ENCODE measurements at regions not wholly inside any gene's neighbourhood (a gene's known extent, or its start where the extent isn't known, plus 50 kb on each side); places are given as distances from the start of the nearest gene placed in this dataset.

DNA sequence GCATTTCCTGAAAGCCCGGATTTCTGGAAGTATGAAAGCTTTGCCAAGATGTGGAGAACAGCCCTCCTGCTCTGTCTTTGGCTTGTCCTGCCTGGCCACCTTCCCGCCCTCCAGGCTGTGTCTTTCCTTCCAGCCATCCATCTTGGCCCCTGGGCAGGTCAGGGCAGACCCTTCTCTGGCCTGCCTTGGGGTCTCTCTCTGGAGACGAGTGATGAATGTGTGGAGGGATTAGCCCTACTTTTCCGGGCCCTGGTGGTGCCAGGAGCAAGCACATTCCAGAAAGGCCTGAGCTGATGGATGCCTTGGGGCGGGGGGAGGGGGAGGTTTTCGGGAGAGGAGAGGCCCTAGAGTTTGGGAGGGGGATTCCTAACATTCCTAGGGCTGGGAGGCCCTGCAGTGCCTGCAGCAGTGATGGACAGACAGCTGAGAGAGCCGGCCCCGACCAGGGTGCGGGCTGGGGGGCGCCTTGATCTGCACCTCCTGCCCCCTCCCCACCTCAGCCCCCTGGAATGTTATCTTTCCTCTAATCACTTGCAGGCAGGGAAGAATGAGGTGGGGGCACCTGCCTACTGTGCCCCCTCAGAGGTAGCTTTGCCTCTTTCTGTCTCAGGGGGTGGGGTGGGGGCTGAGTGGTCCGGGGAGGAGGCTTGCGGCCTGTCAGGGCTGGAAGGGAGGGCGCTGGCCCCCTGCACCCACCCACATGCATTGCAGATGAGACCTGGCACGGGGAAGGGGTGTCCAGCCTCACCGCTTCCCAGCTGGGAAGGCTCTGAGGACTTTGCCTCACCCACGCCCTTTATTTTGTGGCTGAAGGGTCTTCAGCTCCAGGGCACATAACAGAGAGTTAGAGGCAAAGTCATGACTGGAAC is 156.2 kb downstream of the DDX1 start:
- peak in 1 of 11 donors; percentile 61 for DNase-seq (ENCODE audit: extremely low read depth in 1 of 11, low read depth in 9 of 11, low spot score in 4 of 11)

DNA sequence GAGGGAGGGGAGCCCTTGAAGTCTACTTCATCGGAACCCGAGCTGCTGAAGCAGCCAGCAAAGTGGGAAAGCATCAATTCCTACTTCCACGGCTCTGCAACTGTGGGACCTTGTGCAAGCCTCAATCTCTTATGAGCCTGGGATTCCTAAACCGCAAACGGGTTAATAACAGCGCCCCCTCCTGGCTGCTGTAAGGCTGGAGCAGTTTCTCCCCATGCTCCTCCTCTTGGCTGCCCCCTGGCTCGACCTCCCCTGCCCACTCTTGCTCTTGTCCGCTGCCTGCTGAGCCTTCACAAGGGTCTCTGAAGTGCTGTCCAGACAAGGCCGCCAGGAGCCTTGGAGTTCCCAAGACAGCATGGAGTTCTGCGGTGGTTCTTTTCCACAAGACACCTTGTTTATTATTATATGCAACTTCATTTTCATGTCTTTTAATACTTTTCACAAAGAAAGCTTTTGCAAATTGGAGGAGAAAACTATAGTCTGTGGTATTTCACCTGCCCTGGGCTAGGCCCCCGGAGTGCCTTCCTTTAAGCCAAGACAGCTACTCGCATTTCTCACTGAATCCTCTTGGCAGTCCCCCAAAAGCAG is 157.2 kb downstream of the DDX1 start:
- no peak for DNase-seq (ENCODE audit: extremely low read depth in 1 of 11, low read depth in 9 of 11, low spot score in 4 of 11)

DNA sequence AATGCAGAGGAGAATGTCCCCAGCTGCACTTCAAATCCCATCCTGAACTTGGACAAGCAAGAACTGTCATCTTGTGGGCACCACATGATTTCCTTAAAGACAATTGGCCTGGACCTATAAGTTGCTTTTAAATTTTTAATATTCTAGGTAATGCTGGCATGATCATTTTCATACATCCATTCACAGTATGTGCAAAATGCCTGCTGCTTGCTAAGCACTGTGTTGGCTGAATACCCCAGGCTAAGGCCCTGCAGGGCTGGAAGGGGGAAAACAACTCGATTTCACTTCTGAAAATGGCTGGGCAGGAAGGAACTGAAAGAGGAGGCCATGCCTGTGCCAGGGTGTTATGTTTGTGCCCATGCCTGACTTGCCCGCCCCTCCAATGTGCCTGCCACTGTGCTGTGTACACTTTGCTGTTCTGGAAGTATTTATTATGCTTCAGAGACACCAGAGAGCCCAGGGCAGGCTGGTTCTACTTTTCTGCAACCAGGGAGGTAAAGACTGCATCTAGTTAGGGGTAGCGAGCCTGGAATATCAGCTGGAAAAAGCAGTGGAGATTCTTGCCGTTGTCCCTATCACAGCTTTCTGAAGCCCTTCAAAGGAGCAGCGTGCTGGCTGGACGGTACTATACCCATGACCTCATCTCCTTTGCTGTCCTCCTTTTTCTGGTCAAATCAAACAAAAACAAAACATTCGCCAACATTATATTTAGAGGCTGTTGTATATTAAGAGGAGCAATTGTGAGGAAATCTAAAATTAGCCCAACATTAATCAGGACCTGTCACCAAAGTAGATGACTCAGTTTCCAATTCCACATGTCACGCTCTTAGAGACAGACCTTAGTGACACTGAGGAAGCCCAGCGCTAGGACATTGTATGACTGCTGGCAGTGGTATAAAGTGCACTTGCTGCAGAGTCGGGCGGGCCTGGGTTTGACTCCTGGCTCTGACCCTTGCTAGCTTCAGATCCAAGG is 158.1 kb downstream of the DDX1 start:
- no peak for DNase-seq (ENCODE audit: extremely low read depth in 1 of 11, low read depth in 9 of 11, low spot score in 4 of 11)

DNA sequence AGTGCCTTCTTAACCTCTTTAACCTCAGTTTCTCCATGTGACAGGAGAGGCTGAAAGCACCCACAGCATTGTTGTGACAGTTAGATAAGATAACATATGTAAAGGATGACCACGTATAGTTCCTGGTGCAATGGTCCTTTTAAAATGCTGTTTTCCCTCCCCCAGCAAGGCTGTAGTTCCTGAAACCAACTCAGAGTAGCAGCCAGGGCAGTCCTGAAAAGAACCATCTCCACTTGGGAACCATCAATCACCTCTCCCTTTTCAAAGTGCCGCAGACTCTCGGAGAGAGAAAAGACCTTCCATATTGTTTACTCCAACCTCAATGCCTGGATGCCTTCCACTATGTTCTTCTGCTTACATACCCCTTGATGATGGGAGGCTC is 158.8 kb downstream of the DDX1 start:
- DNase-seq (ENCODE audit: extremely low read depth in 1 of 11, low read depth in 9 of 11, low spot score in 4 of 11), result no peak

DNA sequence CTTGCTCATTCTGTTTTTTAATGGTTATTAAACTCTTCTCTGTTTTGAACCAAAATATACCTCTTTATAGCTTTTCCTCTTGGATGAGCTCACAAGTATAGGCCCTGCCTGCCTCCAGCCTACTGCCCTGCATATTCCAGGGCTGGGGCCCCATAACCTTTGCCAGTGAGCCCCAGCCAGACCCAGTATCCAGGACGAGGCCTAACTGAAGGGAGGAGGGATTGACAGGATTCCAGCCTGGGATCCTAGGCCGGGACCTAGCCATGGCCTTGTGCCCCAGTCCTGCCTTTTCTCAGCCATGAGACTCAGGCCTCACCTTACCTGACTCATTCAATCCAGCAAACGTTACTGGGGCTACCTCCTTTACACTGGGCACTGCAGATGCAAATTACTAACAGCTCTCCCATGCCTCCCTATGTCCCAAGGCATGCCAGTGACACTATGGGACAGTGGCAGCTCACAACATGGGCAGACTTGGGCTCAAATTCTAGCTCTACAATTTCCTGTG is 159.2 kb downstream of the DDX1 start:
- no peak for DNase-seq (ENCODE audit: extremely low read depth in 1 of 11, low read depth in 9 of 11, low spot score in 4 of 11)

DNA sequence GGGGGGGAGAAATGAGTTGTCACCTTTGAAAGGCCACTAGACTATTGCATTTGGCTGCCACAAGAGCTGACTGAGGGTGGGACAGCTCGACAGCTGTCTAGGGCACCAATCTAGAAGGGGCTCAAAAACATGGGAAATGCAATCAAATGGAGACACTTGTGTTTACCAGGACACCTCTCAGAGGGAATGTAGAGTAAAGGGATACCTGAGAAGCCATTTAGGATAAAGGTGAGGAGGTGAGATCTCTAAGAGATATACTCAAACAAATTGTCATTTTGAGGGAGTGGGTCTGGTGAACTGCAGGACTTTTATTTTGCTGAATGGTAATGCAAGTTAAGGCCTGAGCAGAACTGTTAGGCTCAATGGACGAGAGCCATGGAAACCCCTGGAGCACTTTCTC is 159.8 kb downstream of the DDX1 start:
- DNase-seq (ENCODE audit: extremely low read depth in 1 of 11, low read depth in 9 of 11, low spot score in 4 of 11), result no peak

DNA sequence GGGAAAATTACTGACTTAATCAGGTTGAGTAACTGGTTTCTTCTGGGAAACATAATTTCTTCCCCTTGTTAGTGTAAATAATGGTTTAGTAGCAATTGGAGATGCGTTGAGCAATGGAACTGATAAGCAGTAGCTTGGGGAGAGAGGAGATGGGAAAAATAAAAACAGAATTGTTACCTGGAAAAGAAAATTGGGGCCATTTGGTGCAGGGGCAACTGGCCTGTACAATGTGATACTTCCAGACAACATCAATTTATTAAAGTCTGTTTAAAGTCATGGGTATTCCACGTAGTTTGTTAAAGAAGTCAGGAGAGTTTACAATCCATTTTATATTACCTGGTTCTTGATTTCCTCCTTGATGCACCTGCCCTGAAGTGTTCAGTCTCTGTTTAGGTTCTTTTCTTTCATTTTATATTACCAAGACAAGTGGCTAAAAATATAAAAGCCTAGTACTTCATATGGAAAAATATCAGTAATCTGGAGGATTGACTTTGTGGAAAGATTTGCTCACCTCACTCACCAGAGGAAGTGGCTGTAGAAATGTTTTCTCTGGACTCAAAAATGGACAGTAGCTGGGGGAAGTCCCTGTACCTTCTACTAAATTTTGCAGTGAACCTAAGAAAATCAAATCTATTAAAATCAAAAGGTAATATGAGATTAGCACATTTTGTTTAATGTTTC is 161.0 kb downstream of the DDX1 start:
- DNase-seq (ENCODE audit: extremely low read depth in 1 of 11, low read depth in 9 of 11, low spot score in 4 of 11), result no peak

DNA sequence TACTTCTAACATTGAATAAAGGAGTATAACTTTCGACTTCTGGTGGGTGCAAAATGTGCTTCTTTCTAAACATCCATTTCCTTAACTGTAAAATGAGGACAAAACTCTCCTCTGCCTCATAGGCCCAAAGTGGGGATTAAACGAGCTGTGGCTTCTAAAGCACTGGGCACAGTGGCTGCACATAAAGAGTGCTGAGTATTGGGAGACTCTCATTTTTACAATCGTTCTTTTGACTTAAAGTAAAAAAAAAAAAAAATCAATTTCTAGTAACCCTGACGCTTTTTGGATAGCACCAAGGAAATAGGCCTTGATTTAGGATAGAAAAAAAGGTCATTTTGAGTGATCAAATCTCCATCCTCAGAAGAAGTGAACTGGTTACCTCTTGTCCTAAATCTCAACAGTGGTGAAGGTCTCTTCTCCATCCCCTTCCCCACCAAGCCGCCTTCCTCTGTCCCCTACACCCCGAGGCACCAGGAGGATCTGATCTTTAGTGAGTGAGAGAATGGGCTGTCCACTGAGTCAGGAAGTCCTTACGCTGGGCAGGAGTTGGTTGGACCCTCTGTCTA is 161.6 kb downstream of the DDX1 start:
- DNase-seq (ENCODE audit: extremely low read depth in 1 of 11, low read depth in 9 of 11, low spot score in 4 of 11), result no peak

DNA sequence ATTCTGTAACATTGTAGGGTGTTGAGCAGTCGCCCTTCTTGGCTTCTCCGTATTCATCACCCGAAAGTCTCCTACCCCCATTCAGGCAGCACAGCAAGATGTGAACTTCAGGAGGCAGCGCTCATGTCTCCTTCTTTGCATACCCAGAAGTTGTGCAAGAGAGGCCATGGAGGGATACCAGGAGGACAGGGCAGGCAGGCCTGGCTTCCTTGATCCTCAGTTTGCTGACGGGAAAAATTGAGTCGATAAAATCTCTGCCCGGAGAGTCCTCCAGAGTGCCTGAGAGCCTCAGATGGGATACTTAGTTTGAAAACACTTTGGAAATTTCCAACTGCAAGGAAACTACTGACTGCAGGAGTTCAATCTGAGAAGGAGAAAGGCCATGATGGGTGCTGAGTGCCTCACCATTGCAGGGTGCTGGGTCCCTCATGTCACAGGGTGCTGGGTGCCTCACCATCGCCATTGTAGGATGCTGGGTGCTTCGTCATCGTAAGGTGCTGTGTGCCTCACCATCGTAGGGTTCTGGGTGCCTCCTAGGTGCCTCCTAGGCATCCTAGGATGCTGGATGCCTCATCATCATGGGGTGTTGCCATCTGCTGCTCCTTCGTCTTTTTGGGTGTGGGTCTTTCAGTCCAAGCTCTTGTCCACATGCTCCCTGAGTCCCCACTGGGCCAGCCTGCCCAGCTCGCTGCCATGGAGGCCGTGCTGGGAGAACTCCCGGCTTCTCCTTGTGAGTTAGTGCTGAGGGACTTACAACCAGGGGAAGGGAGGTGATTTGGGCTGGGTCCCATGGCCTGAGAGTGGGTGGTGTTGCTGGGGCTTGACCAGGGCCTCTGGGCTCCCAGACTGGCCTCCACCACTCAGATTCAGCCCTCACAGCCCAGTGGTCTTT is 162.4 kb downstream of the DDX1 start:
- DNase-seq (ENCODE audit: extremely low read depth in 1 of 11, low read depth in 9 of 11, low spot score in 4 of 11), result no peak

DNA sequence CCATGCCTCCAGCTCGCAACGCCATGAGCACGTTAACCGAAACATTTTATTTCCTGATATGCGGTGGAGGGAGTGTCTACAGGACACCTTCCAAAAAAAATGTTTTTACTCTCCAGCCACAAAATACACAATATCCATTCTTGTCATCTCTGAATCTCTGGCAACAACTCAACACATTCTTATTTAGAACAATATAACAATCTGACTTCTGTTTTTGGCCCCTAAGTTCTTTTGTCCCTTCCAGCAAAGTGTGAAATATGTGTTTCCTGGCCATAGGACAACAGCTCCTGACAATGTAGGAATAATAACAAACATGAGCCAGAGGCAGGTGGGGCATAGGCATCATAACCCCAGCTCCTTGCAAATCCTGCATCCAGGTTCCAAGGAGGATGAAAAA is 163.0 kb downstream of the DDX1 start:
- no peak for DNase-seq (ENCODE audit: extremely low read depth in 1 of 11, low read depth in 9 of 11, low spot score in 4 of 11)

DNA sequence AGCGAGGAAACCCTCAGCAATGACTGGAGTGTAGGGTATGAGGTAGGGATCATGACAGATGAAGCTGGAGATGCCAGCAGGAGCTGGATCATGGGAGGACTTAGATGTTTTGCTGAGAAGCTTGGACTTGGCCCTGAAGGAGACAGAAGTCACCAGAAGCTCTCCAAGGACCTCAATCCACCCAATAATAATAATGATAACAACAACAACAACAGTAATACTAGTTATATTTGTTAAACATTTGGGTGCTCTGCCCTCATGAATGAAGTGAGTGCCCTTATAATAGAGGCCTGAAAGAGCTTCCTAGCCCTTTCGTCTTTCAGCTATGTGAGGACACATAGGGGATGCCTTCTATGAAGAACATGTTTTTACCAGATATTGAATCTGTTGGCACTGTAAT is 163.9 kb downstream of the DDX1 start:
- DNase-seq (ENCODE audit: extremely low read depth in 1 of 11, low read depth in 9 of 11, low spot score in 4 of 11), result no peak

DNA sequence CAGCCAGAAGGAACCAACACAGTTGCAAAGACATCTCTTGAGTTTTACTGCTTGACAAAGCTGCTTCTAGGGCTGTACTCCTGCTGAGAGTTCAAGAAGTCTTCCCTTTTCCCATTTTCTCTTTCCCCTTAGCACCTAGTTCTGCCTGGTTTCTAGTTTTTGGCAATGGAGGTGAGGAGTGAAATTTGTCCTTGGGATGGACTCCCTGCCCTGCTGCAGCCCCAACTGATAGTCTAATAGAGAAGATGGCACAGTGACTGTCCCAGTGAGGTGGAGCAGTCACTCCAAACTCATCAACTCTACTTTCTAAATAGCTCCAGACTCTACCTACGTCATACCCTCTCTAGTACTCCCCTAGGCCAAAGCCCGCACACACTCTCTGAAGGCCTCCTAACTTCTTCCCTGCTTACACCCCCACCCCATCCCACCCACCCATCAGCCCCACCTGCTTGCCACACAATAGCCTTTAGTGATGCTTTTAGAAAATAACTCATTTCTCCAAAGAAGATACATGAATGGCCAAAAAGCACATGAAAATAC is 164.4 kb downstream of the DDX1 start:
- DNase-seq (ENCODE audit: extremely low read depth in 1 of 11, low read depth in 9 of 11, low spot score in 4 of 11), result no peak

DNA sequence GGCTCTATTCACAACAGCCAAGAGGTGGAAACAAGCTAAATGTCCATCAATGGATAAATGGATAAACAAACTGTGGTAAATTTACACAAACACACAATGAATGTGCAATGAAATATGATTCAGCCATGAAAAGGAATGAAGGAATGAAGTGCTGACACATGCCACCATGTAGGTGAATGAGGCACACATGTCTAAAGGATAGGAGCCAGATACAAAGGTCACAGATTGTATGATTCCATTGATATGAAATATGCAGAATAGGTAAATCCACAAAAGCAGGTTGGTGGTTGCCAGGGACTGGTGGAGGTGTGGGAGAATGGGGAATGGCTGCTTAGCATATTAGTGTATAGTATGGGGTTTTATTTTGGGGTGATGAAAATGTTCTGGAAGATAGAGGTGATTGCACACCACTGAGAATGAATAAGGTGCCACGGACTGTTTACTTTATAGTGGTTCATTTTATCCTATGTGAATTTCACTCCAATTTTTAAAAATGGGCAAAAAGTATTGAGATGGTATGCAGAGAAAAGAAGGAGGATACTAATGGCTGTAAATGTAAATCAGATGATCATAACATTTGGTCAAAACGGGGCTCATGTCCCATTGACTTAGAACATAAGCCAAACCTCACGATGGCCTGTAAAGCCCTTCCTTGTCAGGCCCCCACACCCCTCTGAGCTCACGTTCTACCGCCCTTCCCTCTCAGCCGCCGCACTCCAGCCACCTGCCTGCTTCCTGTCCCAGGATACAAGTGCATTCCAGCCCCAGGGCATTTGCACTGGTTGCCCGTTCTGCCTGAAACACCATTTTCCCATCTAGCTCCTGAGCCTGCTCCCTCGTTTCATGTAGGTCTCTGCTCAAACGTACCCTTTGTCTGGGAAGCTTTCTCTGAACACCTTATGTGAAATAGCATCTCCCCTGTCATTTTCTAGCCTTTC is 165.5 kb downstream of the DDX1 start:
- DNase-seq (ENCODE audit: extremely low read depth in 1 of 11, low read depth in 9 of 11, low spot score in 4 of 11), result no peak

DNA sequence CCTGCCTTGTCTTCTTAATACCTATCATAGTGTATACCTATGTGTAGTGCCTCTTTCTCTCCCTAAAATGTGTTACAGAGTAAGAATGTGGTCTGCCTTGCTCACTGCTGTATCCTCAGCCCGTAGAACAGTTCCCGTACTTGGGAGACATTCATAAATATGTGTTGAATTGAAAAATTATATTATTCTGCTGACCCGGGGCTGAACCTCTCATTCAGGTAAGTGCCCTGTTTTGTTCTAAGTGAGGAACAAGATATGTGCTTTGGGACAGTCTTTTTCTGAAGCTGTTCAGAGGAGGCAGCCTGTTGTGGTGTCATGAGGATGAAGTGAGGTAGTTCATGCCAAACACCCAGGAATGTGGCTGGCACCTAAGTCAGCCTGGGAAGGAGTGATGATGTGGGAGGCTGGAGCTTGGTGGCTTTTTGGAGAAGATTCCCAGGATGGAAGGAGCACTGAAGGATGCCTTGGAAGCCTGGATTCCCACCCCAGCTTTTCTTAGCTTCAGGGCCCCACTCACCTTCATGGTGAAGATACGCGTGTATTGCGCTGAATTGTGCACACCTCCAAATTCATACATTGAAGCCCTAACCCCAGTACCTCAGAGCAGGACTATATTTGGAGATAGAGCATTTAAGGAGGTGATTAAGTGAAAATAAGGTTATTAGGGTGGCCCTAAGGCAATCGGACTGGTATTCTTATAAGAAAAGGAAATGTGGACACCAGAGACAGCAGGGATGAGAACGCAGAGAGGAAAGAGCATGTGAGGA is 166.3 kb downstream of the DDX1 start:
- DNase-seq (ENCODE audit: extremely low read depth in 1 of 11, low read depth in 9 of 11, low spot score in 4 of 11), result no peak

DNA sequence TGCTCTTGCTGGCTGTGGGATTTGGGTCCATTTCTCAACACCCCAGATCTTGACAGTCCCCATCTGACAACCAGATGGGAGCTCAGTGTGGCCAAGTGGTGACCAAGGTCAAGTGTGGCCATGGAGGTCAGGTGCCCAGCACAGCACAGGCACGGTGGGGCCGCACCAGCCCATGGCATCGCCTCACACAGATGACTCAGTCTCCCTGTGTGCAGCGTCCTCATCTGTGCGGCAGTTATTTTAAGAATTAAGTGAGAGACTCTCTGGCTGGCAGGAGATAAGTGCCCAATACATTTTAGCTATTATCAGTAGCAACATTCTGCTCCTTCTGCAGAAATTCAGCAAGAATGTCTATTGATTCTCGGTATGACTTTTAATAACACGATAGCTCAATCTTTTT is 167.2 kb downstream of the DDX1 start:
- DNase-seq (ENCODE audit: extremely low read depth in 1 of 11, low read depth in 9 of 11, low spot score in 4 of 11), result no peak

DNA sequence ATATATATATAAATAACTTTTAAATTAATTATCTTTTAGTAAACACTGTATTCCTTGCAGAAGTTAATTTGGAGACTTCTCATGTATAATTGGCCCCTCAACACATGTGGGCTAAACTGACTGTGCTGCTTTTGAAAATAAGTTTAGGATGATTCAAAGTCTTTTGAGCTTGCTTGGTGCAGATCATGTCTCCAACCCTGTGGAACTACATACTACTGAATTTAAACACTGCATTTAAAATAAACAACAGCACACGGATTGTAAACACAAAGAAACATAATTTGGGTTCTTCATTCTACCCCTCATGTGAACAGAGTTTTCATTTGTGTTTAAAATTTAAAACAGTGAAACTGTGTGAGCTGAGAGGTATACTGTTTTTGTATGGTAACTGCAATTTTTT is 167.7 kb downstream of the DDX1 start:
- no peak for DNase-seq (ENCODE audit: extremely low read depth in 1 of 11, low read depth in 9 of 11, low spot score in 4 of 11)

Data from renal cortex interstitium (tissue), 11 donors.